ENCODE measurements at regions not wholly inside any gene's neighbourhood (a gene's known extent, or its start where the extent isn't known, plus 50 kb on each side); places are given as distances from the start of the nearest gene placed in this dataset.

- TF ChIP-seq CTCF (IDR thresholded peaks at IDR 0.05) (no peak), POLR2A (IDR thresholded peaks at IDR 0.05) (no peak)
Measured at GRCh38 chr18:42141439-42141838, 186.4 kb downstream of the PIK3C3 start.

All from tibial nerve (tissue), 3 donors.